Loucy (cell line): ENCODE measurements at regions not wholly inside any gene's neighbourhood (a gene's known extent, or its start where the extent isn't known, plus 50 kb on each side); places are given as distances from the start of the nearest gene placed in this dataset.

Experiments used
- EZH2phosphoT487 ChIP-seq: fragments of 200-600 bp; IDR thresholded peaks from 2 replicates; pipeline ENCODE4 v1.6.1; 2018; ENCODE audit warnings: antibody characterized with exemption, mild to moderate bottlenecking, moderate library complexity, borderline replicate concordance
- TF ChIP-seq, protein P1 (sequence below): fragments of 200-600 bp; sonication (generic); conservative IDR thresholded peaks from 2 replicates; pipeline ENCODE4 v1.5.1; 2014; ENCODE audit warnings: mild to moderate bottlenecking, antibody characterized with exemption, low read length

DNA sequence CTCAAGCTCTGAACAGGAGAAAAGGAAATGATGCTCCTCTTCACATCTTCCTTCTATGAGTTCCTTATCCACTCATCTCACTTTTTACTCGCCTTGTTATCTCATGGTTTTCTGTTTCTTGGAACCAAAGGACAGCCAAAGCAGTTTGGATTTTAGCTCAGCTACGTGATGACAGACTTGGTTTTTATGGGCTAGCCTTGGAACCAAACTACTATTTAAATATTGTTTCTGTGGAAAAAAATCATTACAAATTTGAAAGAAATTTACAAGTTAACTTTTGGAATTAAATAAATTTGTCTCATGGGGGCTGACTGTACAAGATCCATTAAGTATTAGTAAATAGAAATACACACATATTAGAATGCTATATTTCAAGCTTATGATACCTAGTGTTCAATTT is 727.8 kb upstream of the FANCL start:
- TF ChIP-seq, protein P1, sequence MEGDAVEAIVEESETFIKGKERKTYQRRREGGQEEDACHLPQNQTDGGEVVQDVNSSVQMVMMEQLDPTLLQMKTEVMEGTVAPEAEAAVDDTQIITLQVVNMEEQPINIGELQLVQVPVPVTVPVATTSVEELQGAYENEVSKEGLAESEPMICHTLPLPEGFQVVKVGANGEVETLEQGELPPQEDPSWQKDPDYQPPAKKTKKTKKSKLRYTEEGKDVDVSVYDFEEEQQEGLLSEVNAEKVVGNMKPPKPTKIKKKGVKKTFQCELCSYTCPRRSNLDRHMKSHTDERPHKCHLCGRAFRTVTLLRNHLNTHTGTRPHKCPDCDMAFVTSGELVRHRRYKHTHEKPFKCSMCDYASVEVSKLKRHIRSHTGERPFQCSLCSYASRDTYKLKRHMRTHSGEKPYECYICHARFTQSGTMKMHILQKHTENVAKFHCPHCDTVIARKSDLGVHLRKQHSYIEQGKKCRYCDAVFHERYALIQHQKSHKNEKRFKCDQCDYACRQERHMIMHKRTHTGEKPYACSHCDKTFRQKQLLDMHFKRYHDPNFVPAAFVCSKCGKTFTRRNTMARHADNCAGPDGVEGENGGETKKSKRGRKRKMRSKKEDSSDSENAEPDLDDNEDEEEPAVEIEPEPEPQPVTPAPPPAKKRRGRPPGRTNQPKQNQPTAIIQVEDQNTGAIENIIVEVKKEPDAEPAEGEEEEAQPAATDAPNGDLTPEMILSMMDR, result no peak
- no peak for TF ChIP-seq EZH2phosphoT487
